ENCODE measurements at regions not wholly inside any gene's neighbourhood (a gene's known extent, or its start where the extent isn't known, plus 50 kb on each side); places are given as distances from the start of the nearest gene placed in this dataset.

- TF ChIP-seq EZH2 (optimal IDR thresholded peaks at IDR 0.05; ENCODE audit: low read depth, low read length) (no peak), CTCF (IDR thresholded peaks at IDR 0.05; ENCODE audit: low read length) (no peak), EZH2phosphoT487 (IDR thresholded peaks at IDR 0.05; ENCODE audit: low read length) (no peak)
Measured at GRCh38 chr3:28606283-28606682, 257.7 kb upstream of the AZI2 start.

Data from MM.1S (cell line).